Upper lobe of right lung (tissue), 1 donor: ENCODE measurements at regions not wholly inside any gene's neighbourhood (a gene's known extent, or its start where the extent isn't known, plus 50 kb on each side); places are given as distances from the start of the nearest gene placed in this dataset.

Experiments
- ATAC-seq: fragments of 200-7000 bp; cut with Tn5 transposase; one replicate; pipeline ENCODE4 v1.9.1; 2020; ENCODE audit warnings: mild to moderate bottlenecking, moderate library complexity
- DNase-seq: peaks from one replicate; pipeline ENCODE4 v3.0.0-alpha.2; 2020
- H3K27ac ChIP-seq: fragments of 200-600 bp; one replicate; pipeline ENCODE4 v1.8.0; 2022
- H3K27me3 ChIP-seq: fragments of 200-600 bp; one replicate; pipeline ENCODE4 v1.8.0; 2022; ENCODE audit warnings: mild to moderate bottlenecking
- H3K36me3 ChIP-seq: fragments of 200-600 bp; one replicate; pipeline ENCODE4 v1.8.0; 2022
- H3K4me1 ChIP-seq: fragments of 200-600 bp; one replicate; pipeline ENCODE4 v1.8.0; 2022
- H3K4me3 ChIP-seq: fragments of 200-600 bp; one replicate; pipeline ENCODE4 v1.8.0; 2022; ENCODE audit warnings: mild to moderate bottlenecking
- H3K9me3 ChIP-seq: fragments of 200-600 bp; one replicate; pipeline ENCODE4 v1.8.0; 2022
- intact Hi-C: fragments of 100-400 bp; cut with DNase I; formaldehyde crosslinking; loops from one replicate; pipeline ENCODE4 v1.11.0; 2022
- TF ChIP-seq, protein P1 (sequence below): fragments of 200-600 bp; IDR thresholded peaks from one replicate; pipeline ENCODE4 v1.8.0; 2022; ENCODE audit warnings: antibody characterized with exemption
- donor health status: DM: no; HTN: yes; CAD: no; lungs with severe emphysema.

DNA sequence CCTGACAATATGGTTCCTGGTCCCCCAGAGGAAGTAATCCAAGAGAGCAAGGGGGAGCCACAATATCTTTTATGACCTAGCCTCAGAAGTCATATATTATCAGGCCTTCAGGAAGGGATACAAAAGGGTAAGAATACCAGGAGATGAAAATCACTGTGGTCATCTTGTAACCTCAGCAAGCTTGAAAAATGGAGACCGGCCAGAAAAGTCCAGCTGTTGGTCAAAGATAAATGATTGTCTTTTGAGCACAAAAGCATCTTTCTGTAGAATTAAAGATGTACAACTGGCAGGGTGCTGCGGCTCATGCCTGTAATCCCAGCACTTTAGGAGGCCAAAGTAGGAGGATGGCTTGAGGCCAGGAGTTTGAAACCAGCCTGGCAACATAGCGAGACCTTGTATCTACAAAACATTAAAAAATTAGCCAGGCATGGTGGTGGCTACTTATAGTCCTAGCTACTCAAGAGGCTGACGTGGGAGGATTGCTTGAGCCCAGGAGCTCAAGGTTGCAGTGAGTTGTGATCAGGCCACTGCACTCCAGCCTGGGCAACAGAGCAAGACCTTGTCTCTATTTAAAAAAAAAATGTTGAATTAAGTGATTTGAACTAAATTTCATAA, 118.0 kb upstream of the MARCKS start:
- intact Hi-C loops: no loop called here
- TF ChIP-seq, protein P1, sequence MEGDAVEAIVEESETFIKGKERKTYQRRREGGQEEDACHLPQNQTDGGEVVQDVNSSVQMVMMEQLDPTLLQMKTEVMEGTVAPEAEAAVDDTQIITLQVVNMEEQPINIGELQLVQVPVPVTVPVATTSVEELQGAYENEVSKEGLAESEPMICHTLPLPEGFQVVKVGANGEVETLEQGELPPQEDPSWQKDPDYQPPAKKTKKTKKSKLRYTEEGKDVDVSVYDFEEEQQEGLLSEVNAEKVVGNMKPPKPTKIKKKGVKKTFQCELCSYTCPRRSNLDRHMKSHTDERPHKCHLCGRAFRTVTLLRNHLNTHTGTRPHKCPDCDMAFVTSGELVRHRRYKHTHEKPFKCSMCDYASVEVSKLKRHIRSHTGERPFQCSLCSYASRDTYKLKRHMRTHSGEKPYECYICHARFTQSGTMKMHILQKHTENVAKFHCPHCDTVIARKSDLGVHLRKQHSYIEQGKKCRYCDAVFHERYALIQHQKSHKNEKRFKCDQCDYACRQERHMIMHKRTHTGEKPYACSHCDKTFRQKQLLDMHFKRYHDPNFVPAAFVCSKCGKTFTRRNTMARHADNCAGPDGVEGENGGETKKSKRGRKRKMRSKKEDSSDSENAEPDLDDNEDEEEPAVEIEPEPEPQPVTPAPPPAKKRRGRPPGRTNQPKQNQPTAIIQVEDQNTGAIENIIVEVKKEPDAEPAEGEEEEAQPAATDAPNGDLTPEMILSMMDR: no peak

DNA sequence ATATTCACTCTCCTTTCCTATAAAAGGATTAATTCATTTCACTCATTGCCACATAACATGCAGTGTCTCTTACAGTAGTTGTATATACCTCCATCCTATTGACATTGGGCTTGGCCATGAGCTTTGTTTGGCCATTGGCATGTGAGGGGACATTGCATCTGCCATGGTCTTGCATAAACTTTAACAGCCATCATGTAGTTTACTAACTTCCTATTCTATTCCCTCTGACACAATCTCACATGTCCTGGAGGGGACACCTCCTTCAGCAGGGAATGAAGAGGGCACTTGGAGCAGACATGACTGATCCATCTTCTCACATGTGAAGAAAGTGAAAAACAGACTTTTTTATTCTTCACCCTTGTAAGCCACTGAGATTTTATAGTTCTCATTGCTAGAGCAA, 115.5 kb upstream of the MARCKS start:
- H3K36me3 ChIP-seq: no peaks in the 10 kb centered on the region
- H3K27ac ChIP-seq: no peak overlapping the region
- H3K4me3 ChIP-seq: no peak overlapping the region
- TF ChIP-seq, protein P1: no peak
- DNase-seq (no peak), ATAC-seq (peak; percentile 39)
- H3K9me3 ChIP-seq: no peaks in the 10 kb centered on the region
- no peaks in the 10 kb centered on the region for H3K4me1 ChIP-seq
- intact Hi-C loops: no loop called here
- no peaks in the 10 kb centered on the region for H3K27me3 ChIP-seq

More for the DNA sequence above, 118.0 kb upstream of the MARCKS start:
- no peak for ATAC-seq
- H3K4me1 ChIP-seq: no peaks in the 10 kb centered on the region
- no peaks in the 10 kb centered on the region for H3K36me3 ChIP-seq
- H3K4me3 ChIP-seq: no peak overlapping the region
- no peak for DNase-seq
- H3K27ac ChIP-seq: no peak overlapping the region
- H3K27me3 ChIP-seq: no peaks in the 10 kb centered on the region
- no peaks in the 10 kb centered on the region for H3K9me3 ChIP-seq

DNA sequence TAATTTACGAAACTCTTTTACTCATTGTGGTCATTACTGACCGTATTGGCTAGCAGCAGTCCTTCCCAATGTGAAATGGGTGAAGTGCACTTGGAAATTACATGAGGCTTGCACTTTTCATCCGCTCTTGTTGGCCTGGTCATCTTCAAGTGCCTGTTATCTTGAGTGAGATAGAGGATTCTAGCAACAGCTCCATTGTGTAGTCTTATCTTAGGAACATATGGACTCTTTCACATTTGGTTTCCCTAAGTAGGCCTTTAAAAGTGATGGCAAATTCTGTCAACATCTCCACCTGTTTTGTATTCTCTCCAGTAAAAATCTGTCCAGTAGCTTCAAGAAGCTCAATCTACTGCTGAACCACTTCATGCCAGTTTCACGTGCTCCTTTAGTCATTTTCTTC, 114.8 kb upstream of the MARCKS start:
- ATAC-seq (no peak), DNase-seq (no peak)
- Histone ChIP-seq H3K27ac (no peak overlapping the region), H3K36me3 (no peaks in the 10 kb centered on the region), H3K27me3 (no peaks in the 10 kb centered on the region), H3K9me3 (no peaks in the 10 kb centered on the region), H3K4me1 (no peaks in the 10 kb centered on the region), H3K4me3 (no peak overlapping the region)
- intact Hi-C loops: no loop called here
- TF ChIP-seq, protein P1: no peak

DNA sequence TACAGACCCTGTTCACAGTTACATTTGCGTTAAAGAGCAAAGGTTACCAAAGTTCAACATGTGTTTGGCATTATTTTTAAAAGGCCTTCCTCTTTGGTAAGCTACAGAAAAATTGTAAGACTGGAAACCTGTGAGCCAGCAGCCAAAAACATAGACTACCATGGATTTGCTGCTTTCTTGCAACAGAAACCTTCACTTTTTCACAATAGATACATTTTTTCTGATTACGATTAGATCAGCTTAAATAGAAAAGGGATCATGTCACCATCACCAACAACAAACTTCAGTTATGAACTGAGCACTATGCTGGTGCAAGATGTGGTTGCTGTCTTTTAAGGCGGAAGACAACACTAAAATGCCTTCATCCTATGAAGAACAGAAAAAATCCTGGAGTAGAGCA, 112.3 kb upstream of the MARCKS start:
- Histone ChIP-seq H3K4me1 (no peaks in the 10 kb centered on the region), H3K27ac (no peak overlapping the region), H3K36me3 (no peaks in the 10 kb centered on the region), H3K4me3 (no peak overlapping the region), H3K9me3 (no peaks in the 10 kb centered on the region), H3K27me3 (no peaks in the 10 kb centered on the region)
- TF ChIP-seq, protein P1: no peak
- ATAC-seq (no peak), DNase-seq (no peak)
- intact Hi-C loops: no loop called here

DNA sequence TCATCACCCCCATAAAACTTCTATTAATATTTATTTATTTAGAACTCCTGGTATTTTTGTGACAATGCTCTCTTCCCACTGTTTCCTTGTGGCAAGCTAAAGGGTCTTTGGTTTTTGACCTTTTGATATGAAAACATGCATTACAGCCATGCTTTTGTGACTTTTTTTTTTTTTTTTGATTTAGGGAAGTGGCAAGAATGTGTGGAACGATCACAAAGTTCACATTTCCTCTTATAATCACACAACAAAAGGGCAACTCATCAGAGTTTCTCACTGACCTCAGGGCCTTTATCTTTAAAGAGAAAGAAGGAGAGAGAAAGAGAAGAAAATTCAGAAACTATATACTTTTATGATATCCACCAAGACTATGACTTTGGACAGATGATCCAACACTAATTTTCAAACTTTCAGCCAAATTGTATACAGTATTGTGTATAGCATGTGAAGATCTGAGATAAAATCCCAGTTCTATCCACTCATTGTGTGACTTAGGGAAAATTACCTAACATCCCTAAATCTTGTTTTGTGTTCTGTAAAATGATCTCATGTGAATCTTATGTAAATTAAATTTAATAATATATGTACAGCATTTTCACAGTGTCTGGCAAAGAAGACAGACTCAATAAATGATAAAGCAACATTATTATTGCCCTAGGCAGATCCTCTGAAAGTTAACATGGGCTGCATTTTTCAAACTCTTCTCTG, 106.8 kb upstream of the MARCKS start:
- H3K4me3 ChIP-seq: no peak overlapping the region
- intact Hi-C loops: no loop called here
- ATAC-seq (no peak), DNase-seq (no peak)
- H3K27me3 ChIP-seq: no peaks in the 10 kb centered on the region
- H3K9me3 ChIP-seq: no peaks in the 10 kb centered on the region
- no peaks in the 10 kb centered on the region for H3K4me1 ChIP-seq
- no peak overlapping the region for H3K27ac ChIP-seq
- no peaks in the 10 kb centered on the region for H3K36me3 ChIP-seq
- TF ChIP-seq, protein P1: no peak
